HUDEP-2 (cell line): ENCODE measurements at regions not wholly inside any gene's neighbourhood (a gene's known extent, or its start where the extent isn't known, plus 50 kb on each side); places are given as distances from the start of the nearest gene placed in this dataset.
"Not testable (repeated sequence)": the region's sequence is repeated elsewhere in the genome, so short reads cannot be mapped to it uniquely, and the experiment has no call there.

ENCODE experiments used
- DNase-seq, 76 experiments: peaks; one replicate each; lab custom pipeline; 2025; ENCODE audit not compliant: unreplicated experiment in 76 of 76; lab: John Stamatoyannopoulos, UW

GRCh38 chr5:37979559-37979958, 139.7 kb upstream of the GDNF start:
- DNase-seq = no peak

- no peak for DNase-seq
Measured at GRCh38 chr5:37975531-37975930, 135.7 kb upstream of the GDNF start.

GRCh38 chr5:37971483-37972024, 131.7 kb upstream of the GDNF start:
- DNase-seq = no peak

GRCh38 chr5:37966871-37967270, 127.0 kb upstream of the GDNF start:
- DNase-seq = no peak

- no peak for DNase-seq
Measured at GRCh38 chr5:37966291-37966690, 126.5 kb upstream of the GDNF start.

- DNase-seq = no peak
Measured at GRCh38 chr5:37962389-37962788, 122.5 kb upstream of the GDNF start.

- DNase-seq = no peak
Measured at GRCh38 chr5:37957218-37957617, 117.4 kb upstream of the GDNF start.

- DNase-seq = no peak
Measured at GRCh38 chr5:37955748-37956147, 115.9 kb upstream of the GDNF start.

- no peak for DNase-seq
Measured at GRCh38 chr5:37954561-37954960, 114.7 kb upstream of the GDNF start.

- no peak for DNase-seq
Measured at GRCh38 chr5:37951946-37952721, 112.3 kb upstream of the GDNF start.

GRCh38 chr5:37950436-37950835, 110.6 kb upstream of the GDNF start:
- no peak for DNase-seq

- DNase-seq = no peak
Measured at GRCh38 chr5:37945446-37945845, 105.6 kb upstream of the GDNF start.

GRCh38 chr5:37943136-37943535, 103.3 kb upstream of the GDNF start:
- DNase-seq = not testable (repeated sequence)

GRCh38 chr5:37940931-37941623, 101.2 kb upstream of the GDNF start:
- DNase-seq = no peak

GRCh38 chr5:37938861-37939260, 99.0 kb upstream of the GDNF start:
- DNase-seq = no peak

GRCh38 chr5:37938076-37938852, 98.4 kb upstream of the GDNF start:
- no peak for DNase-seq

- DNase-seq = no peak
Measured at GRCh38 chr5:37936091-37936490, 96.2 kb upstream of the GDNF start.

- DNase-seq = no peak
Measured at GRCh38 chr5:37933576-37933975, 93.7 kb upstream of the GDNF start.

GRCh38 chr5:37932450-37932849, 92.6 kb upstream of the GDNF start:
- no peak for DNase-seq

- DNase-seq = no peak
Measured at GRCh38 chr5:37931541-37931940, 91.7 kb upstream of the GDNF start.

GRCh38 chr5:37930350-37930749, 90.5 kb upstream of the GDNF start:
- DNase-seq = no peak
